ENCODE measurements at regions not wholly inside any gene's neighbourhood (a gene's known extent, or its start where the extent isn't known, plus 50 kb on each side); places are given as distances from the start of the nearest gene placed in this dataset.
"Not testable (repeated sequence)": the region's sequence is repeated elsewhere in the genome, so short reads cannot be mapped to it uniquely, and the experiment has no call there.

DNA sequence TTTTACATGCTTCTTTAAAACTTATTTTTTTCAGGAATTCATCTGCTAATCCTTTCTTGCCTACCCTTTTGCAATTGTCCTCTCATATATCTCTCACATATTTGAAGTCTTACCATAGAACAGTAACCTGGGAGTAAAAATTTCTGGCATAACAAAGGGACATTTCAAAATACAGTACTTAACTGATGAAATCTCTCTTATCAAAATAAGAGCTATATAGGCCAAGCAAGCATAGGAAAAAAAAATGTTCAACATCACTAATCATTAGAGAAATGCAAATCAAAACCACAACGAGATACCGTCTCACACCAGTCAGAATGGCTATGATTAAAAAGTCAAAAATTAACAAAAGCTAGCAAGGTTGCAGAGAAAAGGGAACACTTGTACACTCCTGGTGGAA lies 2062.7 kb upstream of the CDH6 start:
- H3K23me2 ChIP-seq (ENCODE audit: insufficient read length, low read depth, low read length, poor library complexity, severe bottlenecking): no peaks in the 10 kb centered on the region
- H3K14ac ChIP-seq (ENCODE audit: insufficient read depth, low read length): no peak overlapping the region
- Mint-ChIP-seq H3K27me3 (ENCODE audit: low read depth) (no peaks in the 10 kb centered on the region), H3K4me1 (no peaks in the 10 kb centered on the region), H3K36me3 (ENCODE audit: insufficient read depth in 1 of 3, low read depth in 3 of 3) (no peaks in the 10 kb centered on the region; a peak in 1 of 7 replicates), H3K4me3 (no peak overlapping the region), H3K9me3 (peaks cover 0 to 5% of the 10 kb centered on the region in 2 experiments; a peak in 2 of 5 replicates), H3K27ac (no peak overlapping the region; a peak in 1 of 7 replicates)
- no peak overlapping the region for H2BK120ac ChIP-seq (ENCODE audit: low read depth, low read length, poor library complexity, severe bottlenecking)
- WGBS (ENCODE audit: extremely low coverage, insufficient read length, low lambda C conversion rate): no CpG with 5 or more reads among the region's 2 CpGs
- no peak overlapping the region for H4K8ac ChIP-seq (replicated peaks; ENCODE audit: insufficient read length, low read depth, low read length)
- H3K9me3 ChIP-seq (ENCODE audit: control insufficient read depth, low read depth, low read length): no peaks in the 10 kb centered on the region
- H3K23ac ChIP-seq (ENCODE audit: insufficient read length, low read depth, low read length): no peak overlapping the region
- H2AFZ ChIP-seq (ENCODE audit: low read length): no peak overlapping the region
- no peak overlapping the region for H4K5ac ChIP-seq (ENCODE audit: insufficient read length, low read depth, low read length)
- H2BK20ac ChIP-seq (ENCODE audit: low read depth, low read length, poor library complexity, severe bottlenecking): no peak overlapping the region
- no peaks in the 10 kb centered on the region for H3K4me1 ChIP-seq (ENCODE audit: insufficient read depth, low read length)
- no peaks in the 10 kb centered on the region for H3K27me3 ChIP-seq (ENCODE audit: insufficient read depth, low read length)
- no peak overlapping the region for H3K9ac ChIP-seq (ENCODE audit: extremely low read depth, insufficient read length, low read length)
- TF ChIP-seq, protein P1, sequence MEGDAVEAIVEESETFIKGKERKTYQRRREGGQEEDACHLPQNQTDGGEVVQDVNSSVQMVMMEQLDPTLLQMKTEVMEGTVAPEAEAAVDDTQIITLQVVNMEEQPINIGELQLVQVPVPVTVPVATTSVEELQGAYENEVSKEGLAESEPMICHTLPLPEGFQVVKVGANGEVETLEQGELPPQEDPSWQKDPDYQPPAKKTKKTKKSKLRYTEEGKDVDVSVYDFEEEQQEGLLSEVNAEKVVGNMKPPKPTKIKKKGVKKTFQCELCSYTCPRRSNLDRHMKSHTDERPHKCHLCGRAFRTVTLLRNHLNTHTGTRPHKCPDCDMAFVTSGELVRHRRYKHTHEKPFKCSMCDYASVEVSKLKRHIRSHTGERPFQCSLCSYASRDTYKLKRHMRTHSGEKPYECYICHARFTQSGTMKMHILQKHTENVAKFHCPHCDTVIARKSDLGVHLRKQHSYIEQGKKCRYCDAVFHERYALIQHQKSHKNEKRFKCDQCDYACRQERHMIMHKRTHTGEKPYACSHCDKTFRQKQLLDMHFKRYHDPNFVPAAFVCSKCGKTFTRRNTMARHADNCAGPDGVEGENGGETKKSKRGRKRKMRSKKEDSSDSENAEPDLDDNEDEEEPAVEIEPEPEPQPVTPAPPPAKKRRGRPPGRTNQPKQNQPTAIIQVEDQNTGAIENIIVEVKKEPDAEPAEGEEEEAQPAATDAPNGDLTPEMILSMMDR (conservative IDR thresholded peaks at IDR 0.05): no peak
- no peak overlapping the region for H3K4me2 ChIP-seq (ENCODE audit: insufficient read depth, insufficient read length, low read length)
- H2BK15ac ChIP-seq (ENCODE audit: low read depth, low read length): no peak overlapping the region
- no peaks in the 10 kb centered on the region for H3K79me2 ChIP-seq (ENCODE audit: insufficient read depth, low read length)
- DNase-seq: no peak
- H3K4ac ChIP-seq (ENCODE audit: low read depth, low read length): no peak overlapping the region
- no peak overlapping the region for H3K27ac ChIP-seq (ENCODE audit: insufficient read length, low read depth, low read length)
- H3K56ac ChIP-seq (ENCODE audit: insufficient read length, low read depth, low read length): no peak overlapping the region
- H2AK5ac ChIP-seq (ENCODE audit: insufficient read length, low read length): no peak overlapping the region
- no peak overlapping the region for H4K91ac ChIP-seq (ENCODE audit: insufficient read length, low read depth, low read length)
- no peak overlapping the region for H3K18ac ChIP-seq (ENCODE audit: insufficient read length, low read depth, low read length)
- no peaks in the 10 kb centered on the region for H4K20me1 ChIP-seq (ENCODE audit: control insufficient read depth, insufficient read depth, insufficient read length)
- no peak overlapping the region for H2BK12ac ChIP-seq (ENCODE audit: insufficient read length, low read depth, low read length)
- no peaks in the 10 kb centered on the region for H3K79me1 ChIP-seq (ENCODE audit: insufficient read depth, low read depth, low read length, poor library complexity, severe bottlenecking)
- H2BK5ac ChIP-seq (ENCODE audit: insufficient read length, low read length): no peak overlapping the region
- H3T11ph ChIP-seq (ENCODE audit: low read length): no peak overlapping the region

GRCh38 chr5:29127524-29128156 lies 2065.8 kb upstream of the CDH6 start:
- H3K9me3 ChIP-seq (ENCODE audit: control insufficient read depth, low read depth, low read length); H2BK120ac ChIP-seq (ENCODE audit: low read depth, low read length, poor library complexity, severe bottlenecking); H3K4me1 Mint-ChIP-seq; H3K4me3 Mint-ChIP-seq; H3K27me3 Mint-ChIP-seq (ENCODE audit: low read depth); H3K27ac Mint-ChIP-seq; H3K27me3 ChIP-seq (ENCODE audit: insufficient read depth, low read length); H3K4me1 ChIP-seq (ENCODE audit: insufficient read depth, low read length); H2BK20ac ChIP-seq (ENCODE audit: low read depth, low read length, poor library complexity, severe bottlenecking); H3K27ac ChIP-seq (ENCODE audit: insufficient read length, low read depth, low read length); H3K36me3 Mint-ChIP-seq (ENCODE audit: insufficient read depth in 1 of 3, low read depth in 3 of 3); H3K23me2 ChIP-seq (ENCODE audit: insufficient read length, low read depth, low read length, poor library complexity, severe bottlenecking); H3K23ac ChIP-seq (ENCODE audit: insufficient read length, low read depth, low read length); H2BK5ac ChIP-seq (ENCODE audit: insufficient read length, low read length); H3K4ac ChIP-seq (ENCODE audit: low read depth, low read length); H2AFZ ChIP-seq (ENCODE audit: low read length); H3K9ac ChIP-seq (ENCODE audit: extremely low read depth, insufficient read length, low read length); H3K14ac ChIP-seq (ENCODE audit: insufficient read depth, low read length); H2BK15ac ChIP-seq (ENCODE audit: low read depth, low read length); H4K5ac ChIP-seq (ENCODE audit: insufficient read length, low read depth, low read length); H3K79me1 ChIP-seq (ENCODE audit: insufficient read depth, low read depth, low read length, poor library complexity, severe bottlenecking); H3K18ac ChIP-seq (ENCODE audit: insufficient read length, low read depth, low read length); H4K8ac ChIP-seq (replicated peaks; ENCODE audit: insufficient read length, low read depth, low read length); H4K91ac ChIP-seq (ENCODE audit: insufficient read length, low read depth, low read length); DNase-seq; H2BK12ac ChIP-seq (ENCODE audit: insufficient read length, low read depth, low read length); H2AK5ac ChIP-seq (ENCODE audit: insufficient read length, low read length); H3K4me2 ChIP-seq (ENCODE audit: insufficient read depth, insufficient read length, low read length); H3T11ph ChIP-seq (ENCODE audit: low read length); H3K9me3 Mint-ChIP-seq; H3K56ac ChIP-seq (ENCODE audit: insufficient read length, low read depth, low read length); H4K20me1 ChIP-seq (ENCODE audit: control insufficient read depth, insufficient read depth, insufficient read length); H3K79me2 ChIP-seq (ENCODE audit: insufficient read depth, low read length): not testable (repeated sequence)
- WGBS (ENCODE audit: extremely low coverage, insufficient read length, low lambda C conversion rate): no CpG with 5 or more reads among the region's 32 CpGs

Data from H9 (cell line).